ENCODE measurements at regions not wholly inside any gene's neighbourhood (a gene's known extent, or its start where the extent isn't known, plus 50 kb on each side); places are given as distances from the start of the nearest gene placed in this dataset.

- TF ChIP-seq CTCF (conservative IDR thresholded peaks at IDR 0.05 in 1 of 2, IDR thresholded peaks at IDR 0.05 in 1 of 2; ENCODE audit: extremely low read depth in 1 of 2, insufficient read depth in 1 of 2, low read depth in 1 of 2, low read length in 2 of 2) (peak; percentile 82 to 95), EZH2 (IDR thresholded peaks at IDR 0.05; ENCODE audit: borderline replicate concordance, low read length) (no peak)
These were observed 115.1 kb upstream of the ARID1B start for GRCh38 chr6:156662025-156662445.

Measured in mammary epithelial cell (primary cell).